ENCODE measurements at regions not wholly inside any gene's neighbourhood (a gene's known extent, or its start where the extent isn't known, plus 50 kb on each side); places are given as distances from the start of the nearest gene placed in this dataset.
A peak's percentile ranks its signal among the peaks of the same experiment; 100 is the strongest.
"Not testable (repeated sequence)": the region's sequence is repeated elsewhere in the genome, so short reads cannot be mapped to it uniquely, and the experiment has no call there.

- no peak for DNase-seq
These were observed 547.2 kb upstream of the CDH5 start for GRCh38 chr16:65819136-65819898.

DNA sequence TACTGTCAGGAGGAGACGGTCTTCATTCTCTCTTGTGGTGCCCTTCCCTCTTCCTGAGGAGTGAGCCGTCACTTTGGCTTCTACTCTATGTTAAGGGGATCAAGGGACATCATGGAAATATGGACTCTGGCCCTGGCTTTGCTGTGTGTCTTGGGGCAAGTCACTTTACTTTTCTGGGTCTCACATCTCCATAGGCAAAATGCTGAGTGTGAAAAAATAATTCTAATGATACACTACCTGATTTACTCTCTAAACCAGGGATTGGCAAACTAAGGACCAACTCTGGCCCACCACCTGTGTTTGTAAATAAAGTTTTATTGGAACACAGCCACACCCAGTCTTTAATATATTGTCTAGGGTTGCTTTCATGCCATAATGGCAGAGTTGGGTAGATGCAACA, 548.7 kb upstream of the CDH5 start:
- DNase-seq = no peak

- DNase-seq = no peak
These were observed 549.4 kb upstream of the CDH5 start for GRCh38 chr16:65817066-65817465.

- DNase-seq = no peak
These were observed 549.9 kb upstream of the CDH5 start for GRCh38 chr16:65816556-65816955.

- DNase-seq = no peak
These were observed 550.8 kb upstream of the CDH5 start for GRCh38 chr16:65815707-65816106.

DNA sequence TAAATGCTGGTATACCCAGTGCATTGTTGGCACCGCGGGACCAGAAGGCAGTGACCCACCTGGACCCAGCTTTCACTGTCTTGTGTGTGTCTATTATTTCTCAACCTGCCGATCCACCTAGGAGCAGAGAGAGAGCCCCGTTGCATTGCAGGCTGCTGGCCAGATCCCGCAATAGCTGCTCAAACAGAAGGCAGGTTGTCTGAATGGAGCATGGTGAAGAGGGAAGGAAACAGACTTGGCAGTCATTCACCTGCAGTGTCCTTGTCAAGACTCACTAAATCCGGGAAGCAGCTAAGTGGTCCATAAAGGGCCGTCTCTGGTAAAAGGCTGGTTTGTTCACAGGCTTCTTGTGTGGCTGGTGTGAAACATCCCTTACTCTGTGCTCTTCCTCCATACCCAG, 552.6 kb upstream of the CDH5 start:
- DNase-seq = not testable (repeated sequence)

DNA sequence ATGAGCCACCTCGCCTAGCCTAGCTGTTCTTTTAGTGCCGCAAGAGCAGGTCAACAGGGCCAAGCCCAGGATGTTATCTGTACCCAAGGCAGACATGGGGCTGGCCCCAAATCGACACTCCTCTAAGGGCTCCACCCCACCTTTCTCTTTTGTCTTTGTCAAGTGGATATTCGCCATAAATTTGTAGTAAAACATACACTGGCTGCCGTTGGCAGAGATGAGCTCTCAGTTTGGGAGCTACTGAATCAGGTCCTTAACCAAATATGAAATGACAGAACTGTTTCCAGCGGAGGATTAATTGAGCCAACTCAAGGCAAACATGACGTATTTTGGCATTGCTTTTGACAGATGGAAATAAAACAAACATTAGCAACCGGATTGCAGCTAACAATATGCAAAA, 556.9 kb upstream of the CDH5 start:
- DNase-seq = no peak

DNA sequence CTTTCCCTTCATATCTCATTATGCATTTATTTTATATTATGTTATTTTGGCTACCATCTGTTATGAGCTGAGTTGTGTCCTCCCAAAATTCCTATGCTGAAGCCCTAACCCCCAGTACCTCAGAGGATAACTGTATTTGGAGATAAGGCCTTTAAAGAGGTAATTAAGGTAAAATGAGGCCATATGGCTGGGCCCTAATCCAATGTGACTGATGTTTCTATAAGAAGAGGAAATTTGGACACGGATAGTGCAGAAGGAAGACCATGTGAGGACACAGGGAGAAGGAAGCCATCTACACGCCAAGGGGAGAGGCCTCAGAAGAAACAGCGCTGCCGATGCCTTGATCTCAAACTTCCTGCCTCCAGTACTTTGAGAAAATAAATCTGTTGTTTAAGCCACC, 557.7 kb upstream of the CDH5 start:
- no peak for DNase-seq

DNA sequence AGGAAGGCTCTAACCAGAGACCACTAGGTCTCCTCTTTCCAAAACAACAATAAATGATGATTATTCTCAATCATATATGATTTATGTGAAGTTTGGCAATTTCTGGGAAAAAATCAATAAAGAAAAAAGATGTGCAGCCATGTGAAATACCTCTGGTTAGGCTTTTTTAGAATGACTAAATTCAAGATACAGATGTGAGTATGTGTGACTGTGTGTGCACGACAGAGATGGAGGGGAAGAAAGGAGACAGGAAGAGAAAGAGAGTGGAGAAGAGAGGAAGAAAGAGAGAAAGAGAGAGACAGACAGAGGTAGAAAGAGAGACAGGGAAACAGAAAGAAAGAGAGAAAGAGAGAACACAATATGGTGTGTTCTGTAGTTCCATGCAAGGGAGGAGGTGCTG, 558.6 kb upstream of the CDH5 start:
- DNase-seq = no peak

DNA sequence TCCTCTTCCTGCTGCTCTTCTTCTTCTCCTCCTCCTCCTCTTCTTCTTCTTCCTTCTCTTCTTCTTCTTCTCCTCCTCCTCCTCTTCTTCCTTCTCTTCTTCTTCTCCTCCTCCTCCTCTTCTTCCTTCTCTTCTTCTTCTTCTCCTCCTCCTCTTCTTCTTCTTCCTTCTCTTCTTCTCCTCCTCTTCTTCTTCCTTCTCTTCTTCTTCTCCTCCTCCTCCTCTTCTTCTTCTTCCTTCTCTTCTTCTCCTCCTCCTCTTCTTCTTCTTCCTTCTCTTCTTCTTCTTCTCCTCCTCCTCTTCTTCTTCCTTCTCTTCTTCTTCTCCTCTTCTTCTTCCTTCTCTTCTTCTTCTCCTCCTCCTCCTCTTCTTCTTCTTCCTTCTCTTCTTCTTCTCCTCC, 560.8 kb upstream of the CDH5 start:
- not testable (repeated sequence) for DNase-seq

DNA sequence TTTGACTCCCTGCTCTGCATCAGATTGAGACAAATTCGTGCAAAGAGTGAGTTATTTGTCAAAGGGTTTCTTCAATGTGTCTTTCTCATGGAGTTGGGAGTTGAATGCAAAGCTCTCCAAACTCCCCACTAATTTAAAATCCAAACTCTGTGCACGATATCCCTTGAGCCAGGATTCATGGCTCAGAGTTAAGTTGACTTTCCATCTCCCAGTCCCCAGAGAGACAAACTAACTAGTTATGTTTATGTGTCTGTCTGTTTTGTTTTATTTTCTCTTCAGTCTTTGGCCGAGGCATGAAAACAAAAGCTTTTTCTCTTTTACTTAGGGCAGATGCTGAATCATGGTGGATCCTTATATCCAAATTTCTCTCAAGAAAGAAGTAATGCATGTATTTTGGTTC, 570.0 kb upstream of the CDH5 start:
- no peak for DNase-seq

DNA sequence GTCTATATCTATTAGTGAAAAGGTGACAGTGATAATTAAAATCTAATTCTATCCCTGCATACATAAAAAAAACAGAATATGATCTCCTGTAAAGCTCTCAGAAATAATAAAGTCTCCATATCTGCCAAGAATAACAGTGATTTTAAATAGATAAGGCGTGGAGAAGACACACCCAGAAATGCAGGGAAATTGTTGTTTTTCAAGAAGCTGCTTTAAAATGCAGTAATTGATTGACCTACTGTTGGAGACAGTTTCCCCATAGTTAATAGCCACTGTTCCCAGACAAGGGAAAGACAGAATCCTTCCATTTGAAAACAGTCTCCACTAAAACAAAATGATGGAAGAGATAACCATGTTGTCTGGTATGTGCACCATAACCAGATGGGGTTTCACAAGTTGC, 571.5 kb upstream of the CDH5 start:
- no peak for DNase-seq

GRCh38 chr16:65793781-65794180, 572.7 kb upstream of the CDH5 start:
- peak; percentile 77 for DNase-seq

GRCh38 chr16:65790768-65791167, 575.7 kb upstream of the CDH5 start:
- DNase-seq = no peak

DNA sequence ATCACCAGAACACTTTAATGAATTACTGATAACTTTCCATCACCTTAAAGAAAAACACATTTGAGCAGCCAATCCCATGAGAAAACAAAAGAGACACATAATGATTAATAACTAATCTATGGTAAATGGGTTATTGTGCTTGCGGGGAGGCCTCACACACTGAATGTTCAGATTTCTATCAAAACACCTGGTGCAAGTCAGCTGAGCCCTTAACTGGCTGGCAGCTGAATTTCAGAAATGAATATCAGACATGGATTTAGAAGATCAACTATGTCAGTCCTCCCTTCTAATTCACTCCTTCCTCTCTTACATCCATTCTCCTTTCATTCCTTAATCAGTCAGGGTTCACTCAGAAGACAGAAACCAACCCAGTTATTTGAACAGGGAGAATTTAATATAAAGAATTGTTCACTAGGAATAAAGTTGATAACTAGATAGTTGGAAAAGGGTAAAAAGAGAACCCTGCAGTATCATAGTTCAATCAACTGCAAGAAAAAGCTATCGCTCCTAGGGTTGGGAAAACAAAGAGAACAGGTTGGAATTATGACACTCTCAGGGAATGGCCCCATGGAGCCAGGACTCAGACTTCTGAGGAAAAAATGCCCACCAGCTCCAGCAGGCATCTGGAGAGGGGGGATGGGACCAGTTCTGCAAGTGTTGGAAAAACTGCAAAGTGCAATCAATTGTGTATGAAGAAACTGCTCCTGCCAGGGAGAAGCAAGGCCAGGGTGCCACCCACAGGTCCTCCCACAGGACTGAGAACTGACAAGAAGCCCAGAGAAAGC, 577.1 kb upstream of the CDH5 start:
- peak; percentile 4 for DNase-seq

- DNase-seq = no peak
These were observed 577.9 kb upstream of the CDH5 start for GRCh38 chr16:65788434-65789140.

DNA sequence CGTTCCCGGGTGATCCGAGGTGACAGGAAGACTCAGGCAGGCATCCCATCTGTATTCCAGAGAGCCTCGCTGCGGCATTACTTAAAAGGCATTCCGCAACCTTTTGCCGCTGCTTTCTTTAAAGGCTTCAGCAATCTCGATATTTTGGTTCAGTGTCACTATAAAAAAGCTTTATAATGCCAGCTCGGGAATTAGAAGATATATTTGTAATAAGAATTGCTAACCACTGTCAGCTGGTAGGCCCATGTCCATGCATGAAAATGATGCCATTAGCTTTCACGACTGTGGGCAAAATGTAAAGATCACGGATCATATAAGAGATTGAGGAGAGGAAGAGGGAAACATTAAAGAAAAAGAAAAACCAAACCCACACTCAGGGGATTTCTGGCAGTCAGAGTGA, 578.6 kb upstream of the CDH5 start:
- no peak for DNase-seq

GRCh38 chr16:65786916-65787315, 579.6 kb upstream of the CDH5 start:
- DNase-seq = no peak

DNA sequence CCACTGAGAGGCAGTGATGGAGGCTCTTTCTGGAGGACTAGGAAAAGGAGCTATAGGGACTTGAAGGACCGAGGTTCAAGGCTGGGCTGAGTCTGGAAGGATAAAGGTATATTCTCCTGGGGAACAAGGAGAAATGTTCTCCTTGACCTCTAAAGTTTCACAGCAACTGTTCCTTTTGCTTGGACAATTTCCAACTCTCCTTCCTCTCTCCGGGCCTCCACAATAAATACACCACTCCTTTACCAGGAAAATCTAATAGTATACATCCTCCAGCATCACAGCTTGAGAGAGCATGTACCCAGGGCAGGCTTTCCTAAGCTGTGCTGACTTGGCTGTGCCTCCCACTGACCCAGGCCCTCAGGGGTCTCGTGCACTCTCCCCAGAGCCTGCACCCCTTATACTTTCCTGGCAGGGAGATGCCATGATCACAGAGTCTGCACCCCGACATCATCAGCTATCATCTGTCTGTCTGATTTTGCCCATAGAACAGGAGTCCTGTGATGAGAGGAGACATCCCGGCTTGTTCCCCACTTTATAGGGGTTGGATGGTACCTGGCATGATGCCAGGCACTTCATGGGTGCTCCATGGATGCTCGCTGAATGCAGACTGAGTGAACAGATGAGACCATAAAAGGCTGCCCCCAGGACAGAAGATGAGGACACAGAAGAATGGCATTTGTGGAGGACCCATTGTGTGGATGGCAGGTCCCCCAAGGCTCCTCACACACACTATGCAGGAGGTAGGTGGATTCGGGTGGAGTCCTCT, 582.6 kb upstream of the CDH5 start:
- no peak for DNase-seq

DNA sequence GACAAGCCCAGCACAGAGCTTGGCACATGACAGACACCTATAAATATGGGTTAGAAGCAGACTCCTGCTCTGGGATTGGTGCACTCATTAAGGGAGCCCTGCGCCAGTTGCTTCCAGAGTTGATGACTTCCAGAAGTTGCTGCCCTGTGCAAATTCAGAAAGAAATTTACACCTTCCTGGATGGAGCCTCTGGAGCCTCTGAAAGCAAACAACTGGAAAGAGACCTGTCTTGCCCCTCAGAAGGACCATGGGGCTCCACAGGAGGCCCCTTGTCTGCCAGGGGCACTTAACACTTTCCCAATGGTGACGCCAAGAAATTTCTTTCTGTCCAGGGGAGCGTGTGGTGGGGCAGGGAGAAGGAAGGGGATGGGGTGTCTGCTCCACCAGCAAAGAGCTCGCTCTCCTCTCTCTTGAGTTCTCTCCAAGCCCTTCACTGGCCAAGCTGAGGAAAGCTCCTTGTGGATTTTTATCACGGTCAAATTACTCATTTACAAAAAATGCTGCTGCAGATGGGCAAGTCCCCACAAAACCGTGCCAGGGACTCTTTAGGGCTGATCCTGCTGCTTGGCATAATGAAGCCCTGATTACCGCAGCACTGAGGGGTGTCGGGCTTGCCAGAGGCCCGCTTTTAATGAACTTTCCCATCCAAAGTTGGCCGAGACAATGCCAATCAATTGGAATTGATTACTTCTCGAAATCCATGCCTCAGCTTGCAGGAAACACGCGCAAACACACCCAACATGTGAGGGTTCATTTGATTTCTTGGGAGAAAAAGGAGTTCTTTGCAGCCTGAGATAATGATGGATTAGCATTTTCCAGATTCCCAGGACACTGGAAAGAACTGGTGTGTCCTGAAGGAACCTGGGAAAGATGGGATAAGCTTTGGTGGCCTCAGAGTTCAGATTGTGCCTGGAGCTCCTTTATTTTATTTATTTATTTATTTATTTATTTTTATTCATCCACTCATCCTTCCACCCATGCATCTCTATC, 583.6 kb upstream of the CDH5 start:
- no peak for DNase-seq

DNA sequence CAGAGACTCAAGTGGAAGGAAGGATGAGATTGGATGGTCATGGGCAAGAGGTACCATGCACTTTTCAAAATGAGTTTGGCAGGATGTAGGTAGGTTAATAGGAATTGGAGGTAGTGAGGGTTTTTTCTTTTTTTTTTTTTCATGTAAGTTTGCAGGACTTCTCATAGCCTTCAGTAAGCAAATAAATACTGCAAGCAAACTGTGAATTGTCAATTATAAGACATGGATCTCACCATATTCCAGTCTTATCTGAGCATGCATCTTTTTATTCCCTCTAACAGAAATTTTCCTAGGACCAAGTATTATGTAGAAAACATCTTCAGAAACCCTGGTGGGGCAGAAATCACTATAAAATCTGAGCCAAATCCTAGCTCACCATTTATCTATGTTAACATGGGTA, 584.6 kb upstream of the CDH5 start:
- no peak for DNase-seq

GRCh38 chr16:65781363-65781762, 585.1 kb upstream of the CDH5 start:
- DNase-seq = peak; percentile 5

All from OCI-M1 (cell line).